PC-3 (cell line): ENCODE measurements at regions not wholly inside any gene's neighbourhood (a gene's known extent, or its start where the extent isn't known, plus 50 kb on each side); places are given as distances from the start of the nearest gene placed in this dataset.

Experiments used
- EZH2 ChIP-seq: fragments of 300-600 bp; sonication (generic); IDR thresholded peaks from one replicate; pipeline ENCODE4 v1.6.1; 2017; ENCODE audit warnings: antibody characterized with exemption, mild to moderate bottlenecking, low read length; ENCODE audit not compliant: unreplicated experiment
- EZH2phosphoT487 ChIP-seq: fragments of 300-600 bp; sonication (generic); IDR thresholded peaks from 2 replicates; pipeline ENCODE4 v1.6.1; 2018; ENCODE audit warnings: mild to moderate bottlenecking, antibody characterized with exemption, low read length, borderline replicate concordance
- TF ChIP-seq, protein P1 (sequence below): fragments of 300-600 bp; sonication (generic); conservative IDR thresholded peaks from 2 replicates; pipeline ENCODE4 v1.5.1; 2017; ENCODE audit warnings: antibody characterized with exemption, low read depth, mild to moderate bottlenecking, low read length

DNA sequence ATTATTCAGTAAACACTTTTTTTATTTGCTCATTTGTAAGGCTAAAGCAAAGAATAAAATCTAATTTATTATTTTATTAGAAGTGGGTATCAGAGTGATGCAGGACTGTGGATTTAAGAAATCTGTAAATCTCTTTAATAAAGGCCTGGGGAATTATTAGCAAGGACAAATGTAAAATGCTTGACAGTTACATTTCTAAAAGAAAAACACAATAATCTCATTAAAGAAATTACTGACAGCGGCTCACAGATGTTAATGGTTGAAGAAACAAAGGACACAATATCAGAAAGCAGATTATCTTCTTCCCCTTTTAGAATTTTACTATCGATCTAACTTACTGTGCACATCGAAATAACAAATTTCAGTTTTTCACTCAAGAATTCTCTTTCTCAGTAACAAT is 262.1 kb upstream of the MEIS2 start:
- TF ChIP-seq, protein P1, sequence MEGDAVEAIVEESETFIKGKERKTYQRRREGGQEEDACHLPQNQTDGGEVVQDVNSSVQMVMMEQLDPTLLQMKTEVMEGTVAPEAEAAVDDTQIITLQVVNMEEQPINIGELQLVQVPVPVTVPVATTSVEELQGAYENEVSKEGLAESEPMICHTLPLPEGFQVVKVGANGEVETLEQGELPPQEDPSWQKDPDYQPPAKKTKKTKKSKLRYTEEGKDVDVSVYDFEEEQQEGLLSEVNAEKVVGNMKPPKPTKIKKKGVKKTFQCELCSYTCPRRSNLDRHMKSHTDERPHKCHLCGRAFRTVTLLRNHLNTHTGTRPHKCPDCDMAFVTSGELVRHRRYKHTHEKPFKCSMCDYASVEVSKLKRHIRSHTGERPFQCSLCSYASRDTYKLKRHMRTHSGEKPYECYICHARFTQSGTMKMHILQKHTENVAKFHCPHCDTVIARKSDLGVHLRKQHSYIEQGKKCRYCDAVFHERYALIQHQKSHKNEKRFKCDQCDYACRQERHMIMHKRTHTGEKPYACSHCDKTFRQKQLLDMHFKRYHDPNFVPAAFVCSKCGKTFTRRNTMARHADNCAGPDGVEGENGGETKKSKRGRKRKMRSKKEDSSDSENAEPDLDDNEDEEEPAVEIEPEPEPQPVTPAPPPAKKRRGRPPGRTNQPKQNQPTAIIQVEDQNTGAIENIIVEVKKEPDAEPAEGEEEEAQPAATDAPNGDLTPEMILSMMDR = no peak
- TF ChIP-seq EZH2 (no peak), EZH2phosphoT487 (no peak)
